Osteocyte (in vitro differentiated cells): ENCODE measurements at regions not wholly inside any gene's neighbourhood (a gene's known extent, or its start where the extent isn't known, plus 50 kb on each side); places are given as distances from the start of the nearest gene placed in this dataset.

Source experiments
- DNase-seq: peaks from one replicate; pipeline ENCODE4 v3.0.0; 2021; ENCODE audit warnings: mixed read lengths; ENCODE audit not compliant: unreplicated experiment; ENCODE audit errors: extremely low spot score
- H3K27ac Mint-ChIP-seq: one replicate; pipeline ENCODE4 v1.8.0; 2021; ENCODE audit warnings: mild to moderate bottlenecking, mixed read lengths; ENCODE audit not compliant: unreplicated experiment
- H3K27me3 Mint-ChIP-seq: one replicate; pipeline ENCODE4 v1.8.0; 2021; ENCODE audit warnings: mixed read lengths; ENCODE audit not compliant: unreplicated experiment
- H3K36me3 Mint-ChIP-seq: one replicate; pipeline ENCODE4 v1.8.0; 2021; ENCODE audit warnings: mixed read lengths; ENCODE audit not compliant: unreplicated experiment
- H3K4me1 Mint-ChIP-seq: one replicate; pipeline ENCODE4 v1.8.0; 2021; ENCODE audit warnings: mixed read lengths; ENCODE audit not compliant: unreplicated experiment
- H3K4me3 Mint-ChIP-seq: one replicate; pipeline ENCODE4 v1.8.0; 2021; ENCODE audit warnings: mild to moderate bottlenecking, moderate library complexity, mixed read lengths; ENCODE audit not compliant: unreplicated experiment
- H3K9me3 Mint-ChIP-seq: one replicate; pipeline ENCODE4 v1.8.0; 2021; ENCODE audit warnings: mixed read lengths; ENCODE audit not compliant: unreplicated experiment
- CTCF ChIP-seq: fragments of 200-600 bp; sonication (generic); IDR thresholded peaks from 2 replicates; pipeline ENCODE4 v1.5.0; 2021; ENCODE audit warnings: antibody characterized with exemption, mild to moderate bottlenecking, moderate library complexity

DNA sequence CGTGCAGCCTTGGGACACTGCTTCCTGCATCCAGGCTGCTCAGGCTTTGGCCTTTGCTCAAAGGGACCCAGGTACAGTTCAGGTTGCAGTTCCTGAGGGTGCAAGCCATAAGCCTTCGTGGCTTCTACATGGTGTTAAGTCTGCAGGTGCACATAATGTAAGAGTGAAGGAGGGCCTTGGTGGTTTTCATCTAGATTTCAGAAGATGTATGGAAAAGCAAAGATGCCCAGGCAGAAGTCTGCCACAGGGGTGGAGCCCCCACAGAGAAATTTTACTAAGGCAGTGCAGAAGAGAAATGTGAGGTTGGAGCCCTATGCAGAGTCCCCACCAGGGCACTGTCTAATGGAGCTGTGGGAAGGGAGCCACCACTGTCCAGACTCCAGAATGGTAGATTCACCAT is 200.9 kb downstream of the ICE1 start:
- no peaks in the 10 kb centered on the region for H3K4me1 Mint-ChIP-seq
- H3K4me3 Mint-ChIP-seq = no peak overlapping the region
- no peaks in the 10 kb centered on the region for H3K36me3 Mint-ChIP-seq
- TF ChIP-seq CTCF = no peak
- no peak for DNase-seq
- H3K27ac Mint-ChIP-seq = no peak overlapping the region
- no peaks in the 10 kb centered on the region for H3K27me3 Mint-ChIP-seq
- peaks cover 22% of the 10 kb centered on the region for H3K9me3 Mint-ChIP-seq

- H3K27me3 Mint-ChIP-seq = no peaks in the 10 kb centered on the region
- no peak overlapping the region for H3K4me3 Mint-ChIP-seq
- no peak for DNase-seq
- peaks cover 22% of the 10 kb centered on the region for H3K9me3 Mint-ChIP-seq
- H3K27ac Mint-ChIP-seq = no peak overlapping the region
- no peaks in the 10 kb centered on the region for H3K36me3 Mint-ChIP-seq
- TF ChIP-seq CTCF = no peak
- H3K4me1 Mint-ChIP-seq = no peaks in the 10 kb centered on the region
Observed at GRCh38 chr5:5622806-5623205, 200.3 kb downstream of the ICE1 start.

GRCh38 chr5:5619546-5619945 is 197.1 kb downstream of the ICE1 start:
- H3K27ac Mint-ChIP-seq = no peak overlapping the region
- DNase-seq = no peak
- H3K4me3 Mint-ChIP-seq = no peak overlapping the region
- no peaks in the 10 kb centered on the region for H3K4me1 Mint-ChIP-seq
- peaks cover 12% of the 10 kb centered on the region for H3K9me3 Mint-ChIP-seq
- no peak for TF ChIP-seq CTCF
- H3K27me3 Mint-ChIP-seq = no peaks in the 10 kb centered on the region
- H3K36me3 Mint-ChIP-seq = no peaks in the 10 kb centered on the region

DNA sequence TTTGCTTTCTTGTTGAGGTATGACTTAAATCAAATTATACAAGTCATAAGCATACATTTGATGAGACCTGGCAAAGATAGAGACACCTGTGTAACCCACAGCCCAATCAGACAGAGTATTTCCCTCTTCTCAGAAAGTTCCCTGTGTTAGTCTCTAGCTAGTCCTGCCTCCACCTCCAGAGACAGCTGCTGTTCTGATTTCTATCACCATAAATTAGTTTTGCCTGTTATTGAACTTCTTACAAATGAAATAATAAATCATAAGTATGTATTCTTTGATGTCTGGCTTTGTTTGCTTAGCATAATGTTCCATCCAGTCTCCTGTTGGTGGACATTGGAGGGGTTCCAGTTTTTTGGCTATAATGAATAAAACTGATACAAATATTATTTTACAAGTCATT is 194.5 kb downstream of the ICE1 start:
- Mint-ChIP-seq H3K4me3 (no peak overlapping the region), H3K36me3 (no peaks in the 10 kb centered on the region), H3K4me1 (no peaks in the 10 kb centered on the region), H3K27me3 (no peaks in the 10 kb centered on the region), H3K9me3 (no peaks in the 10 kb centered on the region), H3K27ac (no peak overlapping the region)
- no peak for DNase-seq
- TF ChIP-seq CTCF = no peak

GRCh38 chr5:5616247-5616895 is 193.9 kb downstream of the ICE1 start:
- H3K4me3 Mint-ChIP-seq = no peak overlapping the region
- TF ChIP-seq CTCF = no peak
- no peak for DNase-seq
- no peaks in the 10 kb centered on the region for H3K36me3 Mint-ChIP-seq
- H3K27me3 Mint-ChIP-seq = no peaks in the 10 kb centered on the region
- no peak overlapping the region for H3K27ac Mint-ChIP-seq
- H3K9me3 Mint-ChIP-seq = peaks cover 3% of the 10 kb centered on the region
- no peaks in the 10 kb centered on the region for H3K4me1 Mint-ChIP-seq
